ENCODE measurements at regions not wholly inside any gene's neighbourhood (a gene's known extent, or its start where the extent isn't known, plus 50 kb on each side); places are given as distances from the start of the nearest gene placed in this dataset.
"Not testable (repeated sequence)": the region's sequence is repeated elsewhere in the genome, so short reads cannot be mapped to it uniquely, and the experiment has no call there.

DNA sequence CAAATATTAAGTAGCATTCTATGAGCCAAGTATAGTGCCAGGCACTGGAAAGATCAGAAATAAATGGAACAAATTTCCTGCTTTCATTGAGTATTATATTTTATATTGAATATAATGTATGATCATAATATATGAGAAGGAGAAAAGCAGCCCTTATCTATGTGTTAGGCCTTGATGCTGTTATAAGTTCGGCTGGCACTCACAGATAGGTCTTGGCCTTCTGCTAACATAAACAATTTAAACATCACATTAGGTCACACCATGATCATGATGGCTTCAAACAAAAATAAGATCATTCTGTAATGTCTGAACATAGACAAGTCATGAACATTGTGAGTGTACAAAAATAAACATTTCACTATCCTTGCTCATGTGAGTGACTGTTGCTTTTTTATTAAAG lies 584.0 kb upstream of the ZNF385D start:
- no peak for ATAC-seq

DNA sequence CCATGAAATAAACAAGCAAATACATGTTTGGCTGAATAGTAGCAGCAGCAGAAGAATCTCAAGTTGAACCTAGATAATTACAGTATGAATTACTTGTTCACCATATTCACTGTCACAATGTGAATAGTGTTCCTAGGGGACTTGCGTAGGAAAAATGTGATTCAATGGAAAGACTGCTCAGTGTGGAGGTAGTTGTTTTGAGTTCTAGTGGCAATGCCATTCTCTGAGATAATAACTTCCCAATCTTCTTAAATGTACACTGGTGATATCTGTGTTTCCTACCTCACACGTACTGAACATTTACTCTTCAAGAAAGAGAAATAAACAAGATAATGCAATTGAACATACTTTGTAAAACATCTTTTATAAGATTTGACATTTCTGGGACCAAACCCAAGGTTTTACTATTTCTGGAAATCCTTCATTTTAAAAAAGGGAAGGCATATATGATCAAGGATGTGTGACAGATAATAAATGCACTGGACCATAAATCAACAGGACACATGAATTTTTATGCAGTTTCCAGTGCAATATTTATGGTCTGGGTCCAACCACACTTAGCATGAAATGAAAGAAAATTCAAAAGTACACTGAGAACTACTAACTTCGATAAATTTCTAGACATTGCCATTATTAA lies 598.3 kb upstream of the ZNF385D start:
- no peak for ATAC-seq

DNA sequence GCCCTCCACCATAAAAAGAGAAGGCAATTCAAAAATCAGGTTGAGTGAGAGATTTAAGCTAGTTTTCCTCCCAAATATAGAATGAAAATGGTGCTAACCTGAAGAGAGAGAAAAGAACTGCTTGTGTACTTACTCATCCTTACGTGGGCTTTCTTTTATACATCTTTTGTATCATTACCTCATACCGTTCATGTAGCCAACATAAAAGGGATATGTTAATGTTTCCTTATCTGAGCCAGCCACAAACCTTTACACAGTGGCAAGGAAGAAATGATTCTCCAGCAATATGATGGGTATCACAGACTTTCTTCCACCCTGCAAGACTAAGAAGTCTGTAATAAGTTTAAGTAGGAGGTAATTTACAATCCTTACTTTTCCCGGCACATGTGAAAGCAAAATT lies 600.8 kb upstream of the ZNF385D start:
- no peak for ATAC-seq

DNA sequence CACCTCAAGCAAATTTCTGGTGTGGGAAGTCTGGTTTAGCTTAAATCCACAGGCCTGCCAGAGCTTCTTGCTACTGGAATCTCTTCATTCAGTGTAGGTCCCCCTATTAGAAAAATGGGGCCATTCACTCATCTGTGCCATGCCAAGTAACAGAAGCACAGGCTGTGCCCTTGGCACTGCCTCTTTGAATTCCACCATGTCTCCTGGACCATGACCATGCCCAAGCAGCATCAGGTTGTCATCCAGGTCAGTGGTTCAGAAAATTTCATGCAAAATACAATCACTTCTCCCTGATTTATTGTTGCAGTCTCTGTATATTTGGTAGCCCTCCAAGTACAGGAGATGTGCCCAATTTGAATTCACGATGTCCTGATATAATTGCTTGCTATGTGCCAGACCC lies 602.1 kb upstream of the ZNF385D start:
- ATAC-seq, result no peak

DNA sequence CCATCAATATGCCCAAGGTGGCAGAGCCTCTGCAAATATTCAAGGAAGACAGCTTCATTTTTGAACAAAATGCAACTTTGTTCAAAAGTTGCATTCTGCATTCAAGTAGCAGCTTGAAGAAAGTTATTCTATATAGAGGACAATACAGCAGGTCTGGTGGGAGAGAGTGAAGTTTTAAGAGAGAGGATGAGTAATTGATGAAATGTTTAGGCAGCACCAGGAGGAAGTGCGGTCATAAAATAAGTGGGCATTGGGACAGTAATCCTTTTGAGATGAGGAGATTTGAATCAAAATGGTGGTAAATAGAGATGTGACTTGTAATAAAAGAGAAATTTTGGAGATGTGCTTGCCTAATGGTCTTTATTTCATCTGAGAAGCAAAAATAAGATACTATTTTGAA lies 607.3 kb upstream of the ZNF385D start:
- no peak for ATAC-seq

DNA sequence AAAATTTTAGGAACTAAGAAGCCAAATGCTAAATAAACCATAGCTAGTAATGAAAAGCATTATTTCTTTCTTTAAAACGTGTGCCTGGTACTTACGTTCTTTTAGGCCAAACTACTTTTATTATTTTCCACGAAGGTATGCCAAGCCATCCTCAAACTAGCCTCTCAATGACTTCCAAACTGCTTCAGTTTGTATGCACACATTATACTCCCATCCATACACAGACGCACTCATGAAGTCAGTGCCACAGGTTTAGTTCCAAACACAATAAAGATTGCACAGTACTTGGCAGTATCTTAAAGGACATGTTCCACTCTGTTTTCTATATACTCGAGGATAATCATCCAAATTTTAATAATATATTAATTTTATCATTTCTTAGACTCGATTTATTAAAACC lies 609.2 kb upstream of the ZNF385D start:
- ATAC-seq, result no peak

DNA sequence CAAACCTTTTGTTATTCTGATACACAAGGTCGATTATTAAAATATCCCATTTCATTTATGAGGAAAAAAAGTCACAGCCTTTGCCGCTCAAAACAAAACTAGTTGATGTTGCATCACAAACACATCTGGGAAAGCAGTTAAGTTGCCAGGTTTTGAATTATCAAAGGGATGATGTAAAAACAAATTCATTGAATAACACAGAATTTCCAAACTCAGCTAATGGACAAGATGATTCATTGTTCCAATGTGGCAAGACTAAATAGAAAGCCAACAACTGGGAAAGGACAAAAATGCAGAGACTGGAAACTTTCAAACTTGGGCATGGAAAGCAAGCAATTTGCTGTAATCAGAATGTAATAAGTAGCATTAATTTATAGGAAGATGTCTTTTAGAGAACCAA lies 610.0 kb upstream of the ZNF385D start:
- ATAC-seq, result no peak

DNA sequence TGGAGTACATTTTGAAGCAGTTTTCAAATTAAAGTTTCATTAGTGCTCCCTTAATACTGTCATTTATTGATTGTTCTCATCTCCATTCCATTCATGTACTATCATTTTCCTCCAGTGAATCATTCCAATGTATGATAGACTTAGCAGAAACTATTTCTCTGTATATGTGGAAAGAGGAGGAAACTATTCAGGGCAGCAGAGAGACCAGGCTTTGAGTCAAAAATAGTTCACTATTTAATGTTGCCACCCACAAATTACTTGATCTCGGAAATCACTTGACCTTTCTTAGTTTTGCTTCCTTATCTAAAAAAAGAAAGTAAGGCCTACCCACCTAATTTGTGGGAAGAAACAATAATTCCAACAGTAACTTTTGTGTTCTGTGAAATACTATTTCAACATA lies 610.5 kb upstream of the ZNF385D start:
- no peak for ATAC-seq

DNA sequence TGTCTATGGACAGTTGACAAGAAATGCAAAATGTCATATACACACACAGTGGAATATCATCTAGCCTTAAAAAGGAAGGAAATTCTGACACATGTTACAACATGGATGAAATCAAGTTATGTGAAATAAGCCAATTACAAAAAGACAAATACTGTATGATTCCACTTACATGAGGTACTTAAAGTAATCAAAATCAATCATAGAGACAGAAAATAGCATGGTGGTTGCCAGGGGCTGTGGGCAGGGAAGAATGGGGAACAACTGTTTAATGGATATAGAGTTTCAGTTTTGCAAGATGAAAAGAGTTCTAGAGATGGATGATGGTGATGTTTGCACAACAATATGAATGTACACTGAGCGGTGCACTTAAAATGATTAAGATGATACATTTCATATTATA lies 613.8 kb upstream of the ZNF385D start:
- no peak for ATAC-seq

DNA sequence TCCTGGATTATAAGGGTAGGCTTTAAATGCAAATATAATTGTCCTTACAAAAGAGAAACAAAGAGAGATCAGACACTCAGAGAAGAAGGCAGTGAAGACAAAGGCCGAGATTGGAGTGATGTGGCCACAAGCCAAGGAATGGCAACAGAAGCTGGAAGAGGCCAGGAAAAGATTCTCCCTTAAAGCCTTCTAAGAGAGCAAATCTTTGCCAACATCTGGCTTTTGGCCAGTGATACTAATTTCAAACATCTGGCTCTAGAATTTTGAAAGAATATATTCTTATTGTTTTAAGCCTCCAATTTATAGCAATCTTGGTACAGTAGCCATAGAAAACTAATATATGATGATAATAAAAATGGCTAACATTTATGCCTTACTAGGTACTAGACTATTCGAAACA lies 615.8 kb upstream of the ZNF385D start:
- ATAC-seq, result no peak

DNA sequence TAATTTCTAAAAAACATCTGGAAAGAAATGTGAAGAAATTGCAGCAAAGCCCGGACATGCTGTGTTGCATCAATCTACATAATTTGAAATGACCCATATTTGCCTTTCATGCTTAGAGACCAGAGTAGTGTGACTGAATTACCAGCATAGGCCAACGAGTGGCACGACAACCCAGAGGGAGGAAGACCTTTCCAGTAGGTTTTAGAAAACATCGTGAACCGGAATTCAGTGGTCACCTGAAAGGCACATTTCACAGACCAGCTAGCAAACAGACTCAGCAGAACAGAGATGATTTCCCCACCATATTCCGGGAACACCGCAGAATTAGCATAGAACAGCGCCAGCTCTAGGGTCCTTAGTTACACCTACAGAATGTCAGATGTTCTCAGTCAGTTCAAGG lies 620.0 kb upstream of the ZNF385D start:
- ATAC-seq, result no peak

DNA sequence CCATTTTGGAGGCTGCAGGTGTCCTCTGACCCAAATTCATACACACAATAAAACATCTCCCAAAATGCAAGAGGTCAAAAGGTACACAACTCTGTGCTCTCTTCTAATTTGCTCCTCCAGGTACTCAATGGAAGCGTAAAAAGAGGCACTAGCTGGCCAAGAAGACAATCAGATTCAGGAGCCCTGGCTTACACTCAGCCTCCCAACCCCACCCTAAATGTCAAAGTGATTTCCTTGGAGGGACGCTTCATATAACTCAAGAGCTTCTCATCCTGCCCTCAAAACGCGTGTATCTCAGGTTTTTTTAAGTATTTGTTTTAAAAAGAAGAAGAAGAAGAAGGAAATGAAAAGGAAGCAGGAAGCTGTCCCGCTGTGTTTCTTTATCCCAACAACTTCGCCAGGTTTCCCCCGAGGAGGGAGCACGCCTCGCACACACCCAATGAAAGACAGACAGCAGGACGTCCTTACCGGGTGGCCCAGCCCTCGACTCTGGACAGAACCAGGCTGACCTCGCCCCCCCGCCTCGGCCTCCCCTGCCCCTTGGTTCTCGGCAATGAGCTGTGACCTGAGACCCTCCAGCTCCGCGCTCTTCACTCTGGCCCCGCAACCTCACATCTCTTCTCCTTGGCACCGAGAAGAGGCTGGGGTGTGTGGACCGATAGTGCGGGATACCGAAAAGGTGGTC lies 620.7 kb upstream of the ZNF385D start:
- no peak for ATAC-seq

DNA sequence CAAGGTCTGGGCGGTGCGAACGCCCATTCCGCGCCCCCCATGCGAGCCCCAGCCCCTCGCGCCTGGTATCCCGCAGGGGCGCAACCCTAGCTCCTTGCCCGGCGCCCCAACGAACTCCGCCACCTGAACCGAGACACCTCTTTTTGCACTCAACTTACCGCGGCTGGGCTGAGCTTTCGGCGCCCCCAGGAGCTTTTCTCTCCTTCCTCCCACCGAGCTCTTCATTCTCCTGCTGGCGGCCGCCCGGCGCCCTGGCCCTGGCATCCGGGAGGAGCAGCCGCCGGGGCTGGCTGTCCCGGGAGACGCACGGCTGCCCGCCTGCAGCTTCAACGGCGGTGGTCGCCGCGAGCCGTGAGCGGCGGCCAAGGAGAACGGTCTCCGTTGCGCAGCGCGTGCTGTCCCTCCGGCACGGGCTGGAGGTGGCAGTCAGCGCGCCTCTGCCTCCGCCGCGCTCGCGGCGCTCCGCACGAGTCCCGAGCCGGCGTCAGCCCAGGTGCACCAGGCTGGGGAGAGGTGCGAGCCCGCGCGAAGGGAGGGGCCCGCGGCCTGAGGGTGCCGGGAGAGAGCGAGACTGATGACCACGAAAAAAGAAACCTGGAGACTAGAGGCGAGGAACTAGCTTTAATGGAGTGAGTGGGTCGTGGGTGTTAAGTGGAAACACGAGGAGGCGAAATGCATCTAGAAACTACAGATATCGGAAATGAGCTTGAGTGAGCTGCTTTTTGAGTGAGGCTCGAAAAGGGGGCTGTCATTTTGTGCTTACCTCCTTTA lies 621.5 kb upstream of the ZNF385D start:
- no peak for ATAC-seq

DNA sequence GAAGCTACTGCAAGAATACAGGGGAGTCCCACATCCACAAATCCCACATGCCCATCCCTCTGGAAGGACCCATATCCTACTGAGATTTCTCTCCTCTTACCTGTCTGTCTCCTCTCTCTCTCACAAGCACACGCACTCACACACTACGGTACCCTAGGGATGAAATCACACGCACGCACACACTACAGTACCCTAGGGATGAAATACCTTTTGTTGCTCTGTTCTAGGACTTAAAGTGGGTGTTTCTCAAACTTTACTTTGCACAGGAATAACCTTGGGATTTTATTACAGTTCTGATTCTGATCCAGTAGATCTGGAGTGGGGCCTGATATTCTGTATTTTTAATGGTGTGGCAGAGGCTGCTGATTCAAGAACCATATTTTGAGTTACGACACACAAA lies 622.2 kb upstream of the ZNF385D start:
- ATAC-seq, result no peak

DNA sequence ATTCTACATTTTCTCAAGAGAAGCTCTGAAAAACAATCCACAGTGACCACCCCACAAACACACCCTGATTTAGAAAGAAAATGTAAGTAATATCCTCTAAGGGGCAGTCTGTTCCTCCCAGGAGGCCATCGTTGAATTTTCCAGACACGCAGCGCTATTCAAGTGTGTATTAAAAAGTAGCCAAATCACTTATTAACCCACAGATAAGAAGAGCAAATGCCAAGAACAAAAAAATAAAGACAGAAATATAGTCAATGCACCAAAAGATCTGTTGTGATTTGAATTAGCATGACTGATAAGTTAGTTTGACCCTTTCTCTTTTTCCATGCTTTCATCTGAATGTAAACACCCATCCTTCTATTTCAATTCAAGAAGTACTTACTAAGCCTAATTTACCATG lies 622.8 kb upstream of the ZNF385D start:
- no peak for ATAC-seq

DNA sequence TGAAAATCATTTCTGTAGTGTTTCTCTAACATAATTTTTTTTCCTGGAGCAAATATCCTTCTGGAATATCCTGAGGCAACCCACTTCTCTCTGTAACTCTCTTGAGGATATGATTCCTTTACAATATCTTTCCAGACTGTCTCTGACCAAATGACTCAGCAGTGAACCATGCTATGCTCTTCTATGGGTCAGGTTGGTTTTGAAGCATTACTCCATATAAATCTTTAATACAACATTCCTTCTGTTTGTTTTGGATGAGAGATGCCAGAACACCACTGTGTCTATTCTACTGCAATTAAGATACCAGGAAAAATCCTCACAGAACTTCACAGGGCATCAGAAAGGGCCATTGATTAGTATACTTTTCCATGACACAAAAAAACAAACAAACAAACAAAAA lies 626.4 kb upstream of the ZNF385D start:
- ATAC-seq, result no peak

DNA sequence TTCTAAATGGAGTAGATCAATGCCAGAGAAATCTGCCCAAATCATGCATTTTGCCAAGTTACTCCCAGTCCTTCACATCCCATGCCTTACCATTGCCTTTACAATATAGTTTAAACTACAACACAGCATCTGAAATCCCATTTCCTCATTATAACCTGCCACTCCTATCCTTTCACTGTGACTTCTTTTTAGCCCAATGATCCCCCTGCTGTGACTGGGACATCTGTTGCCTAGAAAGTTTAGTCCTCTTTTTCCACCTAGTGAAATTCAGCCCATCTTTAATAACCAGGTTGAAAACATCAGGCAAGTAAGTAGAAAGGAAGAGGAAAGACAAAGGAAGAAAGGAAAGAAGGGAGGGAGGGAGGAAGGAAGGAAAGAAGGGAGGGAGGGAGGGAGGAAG lies 627.9 kb upstream of the ZNF385D start:
- no peak for ATAC-seq

DNA sequence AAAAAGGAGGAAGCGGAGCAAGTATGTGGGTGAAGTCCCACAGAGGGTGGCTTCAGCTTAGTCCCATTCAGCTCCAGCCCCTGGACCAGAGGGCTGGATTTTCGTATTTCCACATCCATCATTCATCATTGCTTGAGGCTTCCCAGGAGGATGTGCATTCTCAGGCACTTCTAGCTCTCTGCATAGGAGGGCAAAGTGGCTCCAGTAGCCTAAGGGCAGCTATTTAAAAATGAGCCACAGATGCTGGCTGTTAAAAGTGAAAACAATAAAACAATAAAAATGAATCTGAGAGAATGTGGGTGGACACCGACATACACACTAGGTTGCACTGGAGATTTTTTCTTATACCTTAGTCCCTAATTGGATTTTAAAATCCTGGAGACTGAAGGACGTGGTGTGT lies 629.2 kb upstream of the ZNF385D start:
- ATAC-seq, result no peak

DNA sequence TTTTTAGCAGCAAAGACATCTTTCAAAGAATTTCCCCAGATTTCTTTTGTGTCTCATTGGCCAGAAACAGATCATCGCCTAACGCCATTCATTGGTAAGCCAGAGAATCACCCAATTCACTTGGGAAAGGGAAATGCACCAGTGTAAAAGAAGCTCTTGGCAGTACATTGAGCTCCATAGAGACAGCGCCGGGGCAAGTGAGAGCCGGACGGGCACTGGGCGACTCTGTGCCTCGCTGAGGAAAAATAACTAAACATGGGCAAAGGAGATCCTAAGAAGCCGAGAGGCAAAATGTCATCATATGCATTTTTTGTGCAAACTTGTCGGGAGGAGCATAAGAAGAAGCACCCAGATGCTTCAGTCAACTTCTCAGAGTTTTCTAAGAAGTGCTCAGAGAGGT lies 630.6 kb upstream of the ZNF385D start:
- ATAC-seq, result not testable (repeated sequence)

DNA sequence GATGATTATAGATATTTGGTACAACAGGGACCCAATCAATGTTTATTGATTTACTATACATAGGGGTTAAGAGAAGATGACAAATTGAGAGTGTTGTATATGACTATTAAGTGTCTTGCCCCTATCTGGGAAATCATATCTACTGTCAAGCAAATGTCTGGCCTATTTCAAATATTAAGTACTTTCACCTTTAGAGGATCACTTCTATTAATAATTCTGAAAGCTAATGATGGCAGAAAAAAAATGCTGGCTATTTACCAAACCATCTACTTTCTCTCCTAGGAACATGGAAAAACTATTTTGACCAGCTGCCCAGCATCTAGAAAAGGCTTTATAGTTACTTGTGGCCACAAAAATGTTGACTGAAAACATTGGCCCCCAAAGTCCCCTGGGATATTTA lies 632.3 kb upstream of the ZNF385D start:
- ATAC-seq, result no peak

DNA sequence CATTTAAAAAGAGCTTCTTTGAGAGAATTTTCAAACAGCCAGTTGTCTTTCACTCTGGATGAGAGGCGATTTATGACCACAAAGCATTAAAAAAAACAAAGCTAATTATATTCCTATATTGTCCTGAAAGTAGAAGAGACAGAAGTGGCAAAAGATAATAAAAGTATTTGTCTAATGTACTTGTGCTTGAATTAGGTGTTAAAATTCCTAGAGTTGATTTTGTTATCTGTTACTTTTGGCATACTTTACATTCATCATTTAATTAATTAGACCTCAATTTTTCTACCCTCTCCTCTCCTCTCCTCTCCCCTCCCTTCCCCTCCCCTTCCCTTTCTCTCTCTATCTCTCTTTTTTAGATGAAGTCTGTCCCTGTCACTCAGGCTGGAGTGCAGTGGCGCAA lies 635.1 kb upstream of the ZNF385D start:
- no peak for ATAC-seq

DNA sequence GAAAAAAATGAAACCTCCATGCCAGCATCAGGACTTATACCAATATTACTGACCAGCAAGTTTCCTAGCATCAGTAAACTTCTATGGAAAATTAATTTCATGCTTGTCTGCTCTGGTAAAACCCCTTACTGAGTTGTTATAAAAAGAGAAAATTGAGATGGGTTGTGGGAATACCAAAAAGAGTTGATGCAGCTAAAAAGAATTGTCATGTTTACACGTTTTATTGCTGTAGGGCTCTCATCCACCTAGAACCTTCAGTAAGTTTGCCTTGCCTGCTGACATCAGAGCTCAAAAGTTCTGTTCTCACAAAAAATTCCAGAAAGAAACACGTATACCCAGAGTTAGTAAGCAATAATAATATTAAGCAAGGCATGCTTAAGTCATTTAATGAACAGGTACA lies 641.3 kb upstream of the ZNF385D start:
- no peak for ATAC-seq

DNA sequence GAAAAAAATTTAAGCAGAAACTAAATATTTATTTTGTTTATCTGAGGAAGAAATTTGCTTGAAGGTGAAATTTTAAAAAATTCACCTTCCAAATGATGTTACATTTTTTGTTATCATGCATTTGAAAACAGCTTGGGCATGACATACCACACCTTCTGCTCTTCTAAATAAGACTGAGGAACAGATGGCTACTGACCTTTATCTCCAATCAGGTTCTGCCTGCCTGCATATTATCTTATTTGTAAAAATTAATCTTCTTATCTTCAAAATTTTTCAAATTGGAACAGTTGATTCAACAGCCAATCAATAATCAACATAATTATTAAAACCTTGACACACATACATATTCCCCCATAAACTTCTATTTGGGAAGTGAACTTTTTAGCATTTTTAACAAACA lies 641.8 kb upstream of the ZNF385D start:
- no peak for ATAC-seq

DNA sequence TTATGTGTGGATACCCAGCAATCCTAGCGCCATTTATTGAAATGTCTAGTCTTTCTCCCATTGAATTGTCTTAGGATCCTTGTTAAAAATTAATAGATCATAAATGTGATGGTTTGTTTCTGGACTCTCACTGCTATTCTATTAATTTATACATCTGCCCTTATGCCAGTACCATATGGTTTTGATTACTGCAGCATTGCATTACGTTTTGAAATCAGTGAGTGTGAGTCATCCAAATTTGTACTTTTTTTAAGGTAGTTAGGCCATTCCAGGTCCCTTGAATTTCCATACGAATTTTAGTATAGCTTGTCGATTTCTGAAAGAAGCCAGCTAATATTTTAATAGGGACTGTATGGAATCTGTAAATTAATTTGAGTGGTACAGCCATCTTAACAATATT lies 648.6 kb upstream of the ZNF385D start:
- no peak for ATAC-seq

Measured in esophagus mucosa (tissue), 1 donor.